Astrocyte (in vitro differentiated cells and primary cell): ENCODE measurements at regions not wholly inside any gene's neighbourhood (a gene's known extent, or its start where the extent isn't known, plus 50 kb on each side); places are given as distances from the start of the nearest gene placed in this dataset.

ENCODE experiments used
- DNase-seq: peaks from one replicate; pipeline ENCODE4 v3.0.0-alpha.2; 2010; ENCODE audit warnings: low read depth
- FAIRE-seq: peaks from 2 replicates; lab custom pipeline; 2011; peaks lifted over from hg19 to GRCh38; lab: Jason Lieb, UNC
- H2AFZ ChIP-seq: 2 replicates; pipeline ENCODE4 v1.6.0; 2012; ENCODE audit warnings: low read depth, low read length, inconsistent platforms
- H3K27ac ChIP-seq: 2 replicates; pipeline ENCODE4 v1.5.1; 2011; ENCODE audit warnings: low read depth, low read length, inconsistent platforms
- H3K27me3 ChIP-seq: 2 replicates; pipeline ENCODE4 v1.6.0; 2011; ENCODE audit warnings: low read length, inconsistent platforms; ENCODE audit not compliant: insufficient read depth
- H3K36me3 ChIP-seq: 2 replicates; pipeline ENCODE4 v1.5.1; 2011; ENCODE audit warnings: low read length, inconsistent platforms; ENCODE audit not compliant: insufficient read depth
- H3K4me1 ChIP-seq: 2 replicates; pipeline ENCODE4 v1.5.1; 2011; ENCODE audit warnings: low read length, inconsistent platforms; ENCODE audit not compliant: insufficient read depth
- H3K4me2 ChIP-seq: 2 replicates; pipeline ENCODE4 v1.6.0; 2012; ENCODE audit warnings: low read length, inconsistent platforms
- H3K4me3 ChIP-seq: 2 replicates; pipeline ENCODE4 v1.5.1; 2011; ENCODE audit warnings: low read depth, mild to moderate bottlenecking, low read length, inconsistent platforms; ENCODE audit not compliant: insufficient read depth
- H3K79me2 ChIP-seq: 2 replicates; pipeline ENCODE4 v1.6.0; 2012; ENCODE audit warnings: mild to moderate bottlenecking, low read length, inconsistent platforms; ENCODE audit not compliant: insufficient read depth
- H3K9ac ChIP-seq: 2 replicates; pipeline ENCODE4 v1.6.0; 2012; ENCODE audit warnings: mild to moderate bottlenecking, low read length, inconsistent platforms
- H3K9me3 ChIP-seq: 2 replicates; pipeline ENCODE4 v1.5.1; 2012; ENCODE audit warnings: low read depth, mild to moderate bottlenecking, low read length, inconsistent platforms; ENCODE audit not compliant: insufficient read depth
- H4K20me1 ChIP-seq: 2 replicates; pipeline ENCODE4 v1.6.0; 2012; ENCODE audit warnings: low read length, inconsistent platforms; ENCODE audit not compliant: insufficient read depth
- H3K27ac Mint-ChIP-seq: one replicate; pipeline ENCODE4 v1.8.0; 2021; ENCODE audit warnings: mild to moderate bottlenecking, mixed read lengths; ENCODE audit not compliant: unreplicated experiment
- H3K27me3 Mint-ChIP-seq: one replicate; pipeline ENCODE4 v1.8.0; 2021; ENCODE audit warnings: low read depth, mixed read lengths; ENCODE audit not compliant: unreplicated experiment
- H3K36me3 Mint-ChIP-seq: one replicate; pipeline ENCODE4 v1.8.0; 2021; ENCODE audit warnings: low read depth, mixed read lengths; ENCODE audit not compliant: unreplicated experiment
- H3K4me1 Mint-ChIP-seq: one replicate; pipeline ENCODE4 v1.8.0; 2021; ENCODE audit warnings: low read depth, mixed read lengths; ENCODE audit not compliant: unreplicated experiment
- H3K4me3 Mint-ChIP-seq: one replicate; pipeline ENCODE4 v1.8.0; 2021; ENCODE audit warnings: mild to moderate bottlenecking, moderate library complexity, mixed read lengths; ENCODE audit not compliant: unreplicated experiment
- H3K9me3 Mint-ChIP-seq: one replicate; pipeline ENCODE4 v1.8.0; 2021; ENCODE audit warnings: mild to moderate bottlenecking, mixed read lengths; ENCODE audit not compliant: unreplicated experiment
- EZH2 ChIP-seq: IDR thresholded peaks from 2 replicates; pipeline ENCODE4 v1.6.1; 2012; ENCODE audit warnings: mild to moderate bottlenecking, low read length, inconsistent platforms; ENCODE audit not compliant: insufficient read depth
- TF ChIP-seq, protein P1 (sequence below): IDR thresholded peaks from 2 replicates; pipeline ENCODE4 v1.5.1; 2011; ENCODE audit warnings: low read depth, mild to moderate bottlenecking, inconsistent platforms, low read length, moderate library complexity; ENCODE audit not compliant: insufficient read depth

DNA sequence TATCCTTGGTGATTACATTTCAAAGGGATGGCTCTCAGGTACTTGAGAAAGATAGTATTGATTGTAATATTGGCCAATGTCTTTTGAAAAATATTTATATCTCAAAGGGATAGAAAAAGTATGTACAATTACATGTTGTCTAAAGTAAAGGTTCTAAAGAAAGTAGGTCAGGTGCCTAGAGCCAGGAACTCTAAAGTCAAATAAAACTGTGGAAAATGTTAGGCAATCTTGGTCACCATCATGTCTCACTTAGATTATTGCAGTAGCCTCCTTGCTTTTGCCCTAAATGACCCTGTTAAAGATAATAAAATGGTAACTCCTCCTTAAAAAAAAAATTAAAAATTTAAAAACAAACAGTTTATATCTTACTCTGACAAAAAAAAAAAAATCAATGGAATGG lies 198.5 kb upstream of the ARPP21 start:
- no peak overlapping the region for H3K27ac Mint-ChIP-seq
- H3K9me3 Mint-ChIP-seq, result no peaks in the 10 kb centered on the region
- H3K4me1 Mint-ChIP-seq, result peaks cover 2% of the 10 kb centered on the region
- no peak for DNase-seq
- Histone ChIP-seq H3K4me3 (no peak overlapping the region), H3K79me2 (no peaks in the 10 kb centered on the region), H3K9me3 (no peaks in the 10 kb centered on the region), H3K27ac (no peak overlapping the region), H3K27me3 (no peaks in the 10 kb centered on the region), H4K20me1 (no peaks in the 10 kb centered on the region), H3K4me2 (no peak overlapping the region), H3K9ac (no peak overlapping the region), H3K4me1 (no peaks in the 10 kb centered on the region), H3K36me3 (no peaks in the 10 kb centered on the region), H2AFZ (no peak overlapping the region)
- no peak overlapping the region for H3K4me3 Mint-ChIP-seq
- no peaks in the 10 kb centered on the region for H3K27me3 Mint-ChIP-seq
- no peak for FAIRE-seq
- TF ChIP-seq, protein P1, sequence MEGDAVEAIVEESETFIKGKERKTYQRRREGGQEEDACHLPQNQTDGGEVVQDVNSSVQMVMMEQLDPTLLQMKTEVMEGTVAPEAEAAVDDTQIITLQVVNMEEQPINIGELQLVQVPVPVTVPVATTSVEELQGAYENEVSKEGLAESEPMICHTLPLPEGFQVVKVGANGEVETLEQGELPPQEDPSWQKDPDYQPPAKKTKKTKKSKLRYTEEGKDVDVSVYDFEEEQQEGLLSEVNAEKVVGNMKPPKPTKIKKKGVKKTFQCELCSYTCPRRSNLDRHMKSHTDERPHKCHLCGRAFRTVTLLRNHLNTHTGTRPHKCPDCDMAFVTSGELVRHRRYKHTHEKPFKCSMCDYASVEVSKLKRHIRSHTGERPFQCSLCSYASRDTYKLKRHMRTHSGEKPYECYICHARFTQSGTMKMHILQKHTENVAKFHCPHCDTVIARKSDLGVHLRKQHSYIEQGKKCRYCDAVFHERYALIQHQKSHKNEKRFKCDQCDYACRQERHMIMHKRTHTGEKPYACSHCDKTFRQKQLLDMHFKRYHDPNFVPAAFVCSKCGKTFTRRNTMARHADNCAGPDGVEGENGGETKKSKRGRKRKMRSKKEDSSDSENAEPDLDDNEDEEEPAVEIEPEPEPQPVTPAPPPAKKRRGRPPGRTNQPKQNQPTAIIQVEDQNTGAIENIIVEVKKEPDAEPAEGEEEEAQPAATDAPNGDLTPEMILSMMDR, result no peak
- TF ChIP-seq EZH2, result no peak
- no peaks in the 10 kb centered on the region for H3K36me3 Mint-ChIP-seq

DNA sequence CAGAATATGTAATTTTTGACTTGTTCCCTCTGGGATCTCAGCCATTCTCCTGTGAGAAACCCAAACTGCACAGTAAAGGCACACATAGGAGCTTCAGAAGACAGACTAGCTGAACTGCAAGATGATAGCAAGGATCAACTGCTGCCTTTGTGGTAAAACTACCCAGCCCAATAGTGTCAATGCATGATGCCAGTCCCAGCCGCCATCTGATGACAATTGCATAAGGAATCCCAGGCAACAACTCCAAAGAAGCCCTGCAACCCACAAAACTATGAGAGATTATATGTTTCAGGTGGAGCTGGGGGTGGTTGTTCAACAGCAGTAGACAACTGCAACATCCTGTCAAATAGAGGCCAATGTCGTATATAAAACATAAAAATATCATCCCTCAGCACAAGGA lies 192.4 kb upstream of the ARPP21 start:
- H4K20me1 ChIP-seq, result no peaks in the 10 kb centered on the region
- H3K4me3 ChIP-seq, result no peak overlapping the region
- no peak for FAIRE-seq
- no peak overlapping the region for H3K4me2 ChIP-seq
- H3K36me3 ChIP-seq, result no peaks in the 10 kb centered on the region
- Mint-ChIP-seq H3K27me3 (no peaks in the 10 kb centered on the region), H3K27ac (no peak overlapping the region), H3K4me3 (no peak overlapping the region), H3K9me3 (no peaks in the 10 kb centered on the region), H3K4me1 (no peaks in the 10 kb centered on the region), H3K36me3 (no peaks in the 10 kb centered on the region)
- no peak overlapping the region for H3K9ac ChIP-seq
- no peak for DNase-seq
- no peaks in the 10 kb centered on the region for H3K27me3 ChIP-seq
- TF ChIP-seq EZH2, result no peak
- TF ChIP-seq, protein P1, result no peak
- H3K4me1 ChIP-seq, result no peaks in the 10 kb centered on the region
- no peaks in the 10 kb centered on the region for H3K79me2 ChIP-seq
- no peak overlapping the region for H2AFZ ChIP-seq
- no peaks in the 10 kb centered on the region for H3K9me3 ChIP-seq
- H3K27ac ChIP-seq, result no peak overlapping the region

DNA sequence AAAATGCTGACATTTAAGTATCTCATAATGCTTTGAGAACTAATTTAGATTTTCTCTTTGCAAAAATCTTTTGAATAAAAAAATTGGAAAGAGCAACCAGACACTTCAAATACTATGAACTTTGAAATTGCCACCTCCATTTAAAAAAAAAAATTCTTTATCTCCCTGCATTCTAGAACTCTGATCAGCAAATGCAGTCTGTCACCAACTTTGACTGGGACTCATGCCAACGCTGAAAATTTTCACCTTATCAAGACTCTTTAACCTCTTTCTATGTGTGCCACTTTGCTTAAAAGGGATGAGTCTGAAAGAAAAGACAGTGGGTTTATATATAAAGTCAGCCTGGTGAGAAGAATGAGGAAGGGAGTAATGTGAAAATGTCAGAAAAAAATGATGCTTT lies 191.2 kb upstream of the ARPP21 start:
- no peaks in the 10 kb centered on the region for H3K79me2 ChIP-seq
- FAIRE-seq, result no peak
- no peaks in the 10 kb centered on the region for H3K27me3 Mint-ChIP-seq
- no peak overlapping the region for H2AFZ ChIP-seq
- H3K4me1 Mint-ChIP-seq, result no peaks in the 10 kb centered on the region
- H3K9me3 ChIP-seq, result no peaks in the 10 kb centered on the region
- TF ChIP-seq, protein P1, result no peak
- no peak for TF ChIP-seq EZH2
- H3K4me2 ChIP-seq, result no peak overlapping the region
- H3K9me3 Mint-ChIP-seq, result no peaks in the 10 kb centered on the region
- no peaks in the 10 kb centered on the region for H3K36me3 ChIP-seq
- H3K4me3 ChIP-seq, result no peak overlapping the region
- H3K4me3 Mint-ChIP-seq, result no peak overlapping the region
- no peak overlapping the region for H3K27ac Mint-ChIP-seq
- no peak overlapping the region for H3K9ac ChIP-seq
- no peaks in the 10 kb centered on the region for H3K36me3 Mint-ChIP-seq
- DNase-seq, result no peak
- H4K20me1 ChIP-seq, result no peaks in the 10 kb centered on the region
- no peaks in the 10 kb centered on the region for H3K4me1 ChIP-seq
- no peak overlapping the region for H3K27ac ChIP-seq
- no peaks in the 10 kb centered on the region for H3K27me3 ChIP-seq
